Fibroblast of lung (primary cell): ENCODE measurements at regions not wholly inside any gene's neighbourhood (a gene's known extent, or its start where the extent isn't known, plus 50 kb on each side); places are given as distances from the start of the nearest gene placed in this dataset.

Experiments
- CTCF ChIP-seq, 2 donors: IDR thresholded peaks in 1 of 2; conservative IDR thresholded peaks in 1 of 2; 1 replicate in 1 of 2; 2 replicates in 1 of 2; pipeline ENCODE4 v1.5.1; 2011 to 2012; ENCODE audit warnings: low read length in 2 of 2, control low read depth in 1 of 2, inconsistent platforms in 1 of 2, low read depth in 1 of 2, mild to moderate bottlenecking in 1 of 2
- EZH2 ChIP-seq: IDR thresholded peaks from 2 replicates; pipeline ENCODE4 v1.5.1; 2012; ENCODE audit warnings: low read length, control low read depth, mild to moderate bottlenecking; ENCODE audit errors: missing control alignments

- TF ChIP-seq CTCF (conservative IDR thresholded peaks at IDR 0.05 in 1 of 2, IDR thresholded peaks at IDR 0.05 in 1 of 2; ENCODE audit: low read depth in 1 of 2, low read length in 2 of 2) = no peak
- no peak for TF ChIP-seq EZH2
Observed at GRCh38 chr2:198211706-198212105, 407.3 kb downstream of the PLCL1 start.
